GM12873 (cell line): ENCODE measurements at regions not wholly inside any gene's neighbourhood (a gene's known extent, or its start where the extent isn't known, plus 50 kb on each side); places are given as distances from the start of the nearest gene placed in this dataset.

Experiments
- TF ChIP-seq, protein P1 (sequence below): IDR thresholded peaks from 2 replicates; pipeline ENCODE4 v1.5.1; 2012; ENCODE audit warnings: low read depth, mild to moderate bottlenecking, moderate library complexity, low read length, control low read depth; ENCODE audit not compliant: insufficient read depth; ENCODE audit errors: missing control alignments

DNA sequence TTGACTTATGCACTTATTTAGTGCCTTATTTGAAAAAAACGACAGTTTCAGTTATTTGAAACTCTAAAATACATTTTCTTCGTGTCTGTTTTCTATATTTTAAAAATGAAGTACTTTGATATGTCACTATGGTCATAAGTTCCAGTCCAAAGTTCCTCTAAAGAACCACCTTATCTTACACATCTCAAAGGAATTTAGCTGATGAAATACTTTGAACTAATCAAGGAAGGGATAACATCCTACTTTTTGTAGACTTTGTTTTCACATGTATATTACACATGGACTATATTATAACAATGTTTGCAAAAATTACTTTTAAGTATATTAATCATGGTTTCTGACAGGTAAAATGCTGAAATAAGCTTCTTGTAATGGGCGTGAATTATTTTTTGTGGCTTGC is 265.8 kb upstream of the ZNF717 start:
- TF ChIP-seq, protein P1, sequence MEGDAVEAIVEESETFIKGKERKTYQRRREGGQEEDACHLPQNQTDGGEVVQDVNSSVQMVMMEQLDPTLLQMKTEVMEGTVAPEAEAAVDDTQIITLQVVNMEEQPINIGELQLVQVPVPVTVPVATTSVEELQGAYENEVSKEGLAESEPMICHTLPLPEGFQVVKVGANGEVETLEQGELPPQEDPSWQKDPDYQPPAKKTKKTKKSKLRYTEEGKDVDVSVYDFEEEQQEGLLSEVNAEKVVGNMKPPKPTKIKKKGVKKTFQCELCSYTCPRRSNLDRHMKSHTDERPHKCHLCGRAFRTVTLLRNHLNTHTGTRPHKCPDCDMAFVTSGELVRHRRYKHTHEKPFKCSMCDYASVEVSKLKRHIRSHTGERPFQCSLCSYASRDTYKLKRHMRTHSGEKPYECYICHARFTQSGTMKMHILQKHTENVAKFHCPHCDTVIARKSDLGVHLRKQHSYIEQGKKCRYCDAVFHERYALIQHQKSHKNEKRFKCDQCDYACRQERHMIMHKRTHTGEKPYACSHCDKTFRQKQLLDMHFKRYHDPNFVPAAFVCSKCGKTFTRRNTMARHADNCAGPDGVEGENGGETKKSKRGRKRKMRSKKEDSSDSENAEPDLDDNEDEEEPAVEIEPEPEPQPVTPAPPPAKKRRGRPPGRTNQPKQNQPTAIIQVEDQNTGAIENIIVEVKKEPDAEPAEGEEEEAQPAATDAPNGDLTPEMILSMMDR: no peak

DNA sequence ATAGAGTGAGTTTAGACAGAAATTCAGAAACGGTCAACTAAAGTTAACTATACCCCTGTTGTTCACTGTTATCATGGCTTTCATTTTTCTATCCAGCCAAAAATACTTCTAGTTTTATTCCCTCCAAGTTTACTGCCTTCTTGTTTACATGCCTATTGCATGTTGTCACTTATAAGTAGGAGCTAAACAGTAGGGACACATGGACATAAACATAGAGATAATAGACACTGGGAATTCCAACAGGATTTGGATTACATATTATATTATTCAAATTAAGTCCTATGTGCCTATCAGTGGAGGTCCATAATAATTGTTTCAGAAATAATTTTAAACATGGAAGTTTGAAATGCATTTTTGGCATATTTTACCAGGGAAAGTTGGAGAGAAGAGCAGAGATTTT is 269.1 kb upstream of the ZNF717 start:
- TF ChIP-seq, protein P1: no peak

DNA sequence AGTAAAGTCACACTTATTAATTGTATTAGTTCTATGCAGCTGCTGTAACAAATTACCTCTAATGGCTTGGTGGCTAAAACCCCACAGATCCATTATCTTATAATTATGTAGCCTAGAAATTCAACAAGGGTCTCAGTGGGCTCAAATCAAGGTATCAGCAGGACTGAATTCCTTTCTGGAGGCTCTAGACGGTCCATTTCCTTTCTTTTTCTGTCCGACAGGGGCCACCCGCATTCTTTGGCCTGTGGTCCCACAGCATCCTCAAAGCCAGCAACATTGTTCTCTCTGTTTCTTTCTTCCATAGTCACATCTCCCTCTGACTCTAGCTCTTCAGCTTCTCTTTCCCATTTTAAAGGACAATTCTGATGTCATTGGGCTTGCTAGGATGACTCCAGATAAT is 276.3 kb upstream of the ZNF717 start:
- TF ChIP-seq, protein P1: no peak

DNA sequence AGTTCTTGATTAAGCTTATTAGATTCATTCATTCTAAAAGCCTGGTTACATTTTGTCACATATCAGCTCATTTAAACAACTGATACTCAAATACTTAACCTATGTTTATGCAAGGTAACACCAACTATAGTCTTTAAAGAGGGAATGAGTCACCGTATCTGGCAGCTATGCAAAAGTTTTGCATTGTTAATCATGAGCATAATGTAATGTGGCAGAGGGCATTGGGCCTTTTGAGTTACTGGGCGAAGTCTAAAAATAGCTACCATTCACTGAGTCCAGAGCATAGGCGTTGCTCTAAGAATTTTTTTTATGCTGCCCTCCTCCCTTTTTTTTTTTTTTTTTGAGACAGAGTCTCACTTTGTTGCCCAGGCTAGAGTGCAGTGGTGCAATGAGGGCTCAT is 277.7 kb upstream of the ZNF717 start:
- TF ChIP-seq, protein P1: no peak

DNA sequence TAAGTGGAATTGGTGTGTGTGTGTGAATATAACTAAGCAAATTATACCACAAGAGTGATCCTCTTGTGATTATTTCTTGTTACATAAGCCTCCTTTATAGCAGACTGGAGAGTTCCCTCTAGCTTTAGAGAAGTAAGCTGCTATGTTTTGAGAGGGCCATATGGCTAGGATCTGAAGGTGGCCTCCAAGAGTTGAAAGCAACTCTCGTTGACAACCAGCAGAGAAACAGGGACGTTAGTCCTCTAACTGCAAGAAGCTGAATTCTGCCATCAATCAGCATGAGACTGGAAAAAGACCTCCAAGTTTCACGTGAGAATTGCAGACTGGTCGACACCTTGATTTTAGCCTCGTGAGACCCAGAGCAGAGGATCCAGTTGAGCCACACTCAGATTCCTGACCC is 278.5 kb upstream of the ZNF717 start:
- TF ChIP-seq, protein P1: no peak

DNA sequence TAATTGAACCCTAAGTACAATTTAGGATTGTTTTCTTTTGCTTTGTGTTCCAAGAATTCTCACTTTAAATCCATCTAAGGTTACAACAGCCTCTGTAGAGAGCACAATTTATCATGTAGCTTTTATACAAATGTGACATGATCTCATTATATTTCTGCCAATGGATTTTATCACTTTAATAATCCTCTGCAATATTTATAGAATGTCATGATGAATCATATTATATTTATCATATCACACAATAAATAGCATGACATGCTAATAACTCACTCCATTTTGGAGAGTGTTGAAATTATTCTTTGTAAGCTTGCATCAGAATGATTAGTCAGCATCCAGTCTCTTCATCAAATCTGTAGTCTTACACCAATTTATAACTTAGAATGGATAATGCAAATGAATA is 280.6 kb upstream of the ZNF717 start:
- TF ChIP-seq, protein P1: no peak

DNA sequence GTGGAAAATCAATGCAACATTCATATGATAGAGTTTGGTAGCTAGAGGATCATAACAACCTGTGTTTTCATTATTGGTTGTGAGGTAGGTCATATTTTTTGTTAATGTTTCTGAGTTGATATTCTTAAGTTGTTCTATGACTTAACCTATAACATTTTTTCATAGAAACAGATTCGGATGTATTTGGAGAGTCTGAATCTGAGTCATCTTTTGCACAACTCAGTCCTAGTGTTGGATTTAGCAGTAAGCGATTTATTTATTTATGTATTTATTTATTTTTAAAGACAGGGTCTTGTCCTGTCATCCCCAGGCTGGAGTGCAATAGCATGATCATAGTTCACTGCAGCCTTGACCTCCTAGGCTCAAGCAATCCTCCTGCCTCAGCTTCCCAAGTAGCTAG is 292.8 kb upstream of the ZNF717 start:
- TF ChIP-seq, protein P1: no peak
